ENCODE measurements at regions not wholly inside any gene's neighbourhood (a gene's known extent, or its start where the extent isn't known, plus 50 kb on each side); places are given as distances from the start of the nearest gene placed in this dataset.

DNA sequence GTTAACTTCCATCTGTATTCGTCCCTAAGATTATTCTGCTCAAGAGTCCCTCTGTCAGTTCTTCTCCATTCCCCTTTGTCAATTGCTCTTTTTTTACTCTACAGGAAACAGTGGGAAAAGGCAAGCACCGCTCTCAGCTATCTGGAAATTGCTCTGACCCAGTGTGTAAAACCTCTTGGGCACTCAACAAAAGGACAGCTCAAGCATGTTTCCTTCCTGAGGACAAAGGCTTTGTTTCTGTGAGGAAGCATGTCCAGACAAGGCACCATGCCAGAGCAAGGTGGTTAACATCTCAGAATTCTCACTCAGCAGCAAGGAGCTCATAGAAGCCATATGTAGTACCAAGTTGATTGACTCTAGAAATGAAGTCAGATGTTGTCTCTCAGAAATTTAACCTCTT, 735.6 kb downstream of the TSN start:
- TF ChIP-seq FOXM1 (IDR thresholded peaks at IDR 0.05; ENCODE audit: borderline replicate concordance): no peak
- no peak for TF ChIP-seq SUZ12 (IDR thresholded peaks at IDR 0.05)

Data from HEK293T (cell line).